ENCODE measurements at regions not wholly inside any gene's neighbourhood (a gene's known extent, or its start where the extent isn't known, plus 50 kb on each side); places are given as distances from the start of the nearest gene placed in this dataset.

GRCh38 chr6:127023001-127023778 is 95.3 kb upstream of the RSPO3 start:
- TF ChIP-seq CTCF (IDR thresholded peaks at IDR 0.05) = no peak
- no peak for TF ChIP-seq EP300 (IDR thresholded peaks at IDR 0.05)
